GM23338 (cell line): ENCODE measurements at regions not wholly inside any gene's neighbourhood (a gene's known extent, or its start where the extent isn't known, plus 50 kb on each side); places are given as distances from the start of the nearest gene placed in this dataset.

ENCODE experiments used
- ATAC-seq: fragments of 200-7000 bp; cut with Tn5 transposase; 3 replicates; pipeline ENCODE4 v1.9.1; 2020
- DNase-seq: peaks from one replicate; pipeline ENCODE4 v3.0.0-alpha.2; 2015; ENCODE audit warnings: low spot score
- H2AFZ ChIP-seq: fragments of 200-600 bp; sonication (generic); 2 replicates; pipeline ENCODE4 v1.8.0; 2016; ENCODE audit warnings: antibody characterized with exemption, mild to moderate bottlenecking, moderate library complexity
- H3F3A ChIP-seq: fragments of 200-600 bp; sonication (generic); replicated peaks from 2 replicates; pipeline ENCODE4 v1.8.0; 2017; ENCODE audit warnings: antibody characterized with exemption, mixed run types, low read depth
- H3K27ac ChIP-seq: fragments of 200-600 bp; sonication (generic); 2 replicates; pipeline ENCODE4 v1.6.1; 2016; ENCODE audit warnings: low read depth
- H3K27me3 ChIP-seq: fragments of 200-600 bp; sonication (generic); 2 replicates; pipeline ENCODE4 v1.8.0; 2016; ENCODE audit warnings: mild to moderate bottlenecking, mixed run types, moderate library complexity; ENCODE audit not compliant: insufficient read depth
- H3K36me3 ChIP-seq: fragments of 200-600 bp; sonication (generic); 2 replicates; pipeline ENCODE4 v1.8.0; 2016; ENCODE audit warnings: mild to moderate bottlenecking; ENCODE audit not compliant: insufficient read depth
- H3K4me1 ChIP-seq: fragments of 200-600 bp; sonication (generic); 2 replicates; pipeline ENCODE4 v1.8.0; 2016; ENCODE audit warnings: mild to moderate bottlenecking, moderate library complexity; ENCODE audit not compliant: insufficient read depth
- H3K4me2 ChIP-seq: fragments of 200-600 bp; sonication (generic); 2 replicates; pipeline ENCODE4 v1.7.1; 2017; ENCODE audit warnings: mixed run types
- H3K4me3 ChIP-seq: fragments of 200-600 bp; sonication (generic); 2 replicates; pipeline ENCODE4 v1.6.1; 2016; ENCODE audit warnings: mixed run types
- H3K79me2 ChIP-seq: fragments of 200-600 bp; sonication (generic); replicated peaks from 2 replicates; pipeline ENCODE4 v1.8.0; 2017; ENCODE audit warnings: mild to moderate bottlenecking; ENCODE audit not compliant: insufficient read depth
- H3K9me2 ChIP-seq: fragments of 200-600 bp; sonication (generic); 2 replicates; pipeline ENCODE4 v1.8.0; 2017; ENCODE audit not compliant: insufficient read depth
- H4K20me1 ChIP-seq: fragments of 200-600 bp; sonication (generic); replicated peaks from 2 replicates; pipeline ENCODE4 v1.8.0; 2017; ENCODE audit warnings: mild to moderate bottlenecking; ENCODE audit not compliant: insufficient read depth
- H3K27ac Mint-ChIP-seq: 2 replicates; pipeline ENCODE4 v1.8.0; 2020; ENCODE audit warnings: inconsistent platforms, mild to moderate bottlenecking, moderate library complexity, mixed read lengths
- H3K27me3 Mint-ChIP-seq: 3 replicates; pipeline ENCODE4 v1.8.0; 2022; ENCODE audit warnings: low read depth, mild to moderate bottlenecking, moderate library complexity, mixed read lengths, inconsistent platforms; ENCODE audit not compliant: insufficient read depth, poor library complexity
- H3K36me3 Mint-ChIP-seq: 3 replicates; pipeline ENCODE4 v1.8.0; 2021; ENCODE audit warnings: low read depth, mild to moderate bottlenecking, inconsistent platforms, moderate library complexity, mixed read lengths
- H3K4me1 Mint-ChIP-seq: 3 replicates; pipeline ENCODE4 v1.8.0; 2020; ENCODE audit warnings: mild to moderate bottlenecking, inconsistent platforms, mixed read lengths
- H3K4me3 Mint-ChIP-seq: 3 replicates; pipeline ENCODE4 v1.8.0; 2021; ENCODE audit warnings: moderate library complexity, mild to moderate bottlenecking, inconsistent platforms, mixed read lengths
- H3K9me3 Mint-ChIP-seq: 3 replicates; pipeline ENCODE4 v1.8.0; 2020; ENCODE audit warnings: moderate library complexity, mild to moderate bottlenecking, inconsistent platforms, mixed read lengths
- CREB1 ChIP-seq: fragments of 250-450 bp; sonication (Bioruptor Pico); IDR thresholded peaks from 2 replicates; pipeline ENCODE4 v1.5.0; 2020; ENCODE audit warnings: low read depth, mild to moderate bottlenecking, moderate library complexity
- EZH2 ChIP-seq: fragments of 200-600 bp; sonication (generic); IDR thresholded peaks from one replicate; pipeline ENCODE4 v1.8.0; 2017; ENCODE audit warnings: antibody characterized with exemption, mild to moderate bottlenecking, low read depth; ENCODE audit not compliant: unreplicated experiment
- NANOG ChIP-seq: IDR thresholded peaks from 2 replicates; pipeline ENCODE4 v1.6.1; 2016; ENCODE audit warnings: antibody characterized with exemption, borderline replicate concordance
- STAT1 ChIP-seq: IDR thresholded peaks from one replicate; pipeline ENCODE4 v1.6.1; 2016; ENCODE audit warnings: antibody characterized with exemption; ENCODE audit not compliant: unreplicated experiment
- ZNF114 ChIP-seq: fragments of 250-450 bp; sonication (Bioruptor Pico); IDR thresholded peaks from 2 replicates; pipeline ENCODE4 v1.5.0; 2020; ENCODE audit warnings: mild to moderate bottlenecking, moderate library complexity
- ZNF331 ChIP-seq: fragments of 250-450 bp; sonication (Bioruptor Pico); IDR thresholded peaks from 2 replicates; pipeline ENCODE4 v1.5.0; 2020; ENCODE audit warnings: low read depth, mild to moderate bottlenecking, moderate library complexity
- TF ChIP-seq, protein P1 (sequence below): fragments of 250-450 bp; sonication (Bioruptor Pico); IDR thresholded peaks from 2 replicates; pipeline ENCODE4 v1.5.0; 2020; ENCODE audit warnings: mild to moderate bottlenecking, moderate library complexity
- TF ChIP-seq, protein P2 (sequence below): IDR thresholded peaks from 2 replicates; pipeline ENCODE4 v1.6.1; 2016; ENCODE audit warnings: antibody characterized with exemption

DNA sequence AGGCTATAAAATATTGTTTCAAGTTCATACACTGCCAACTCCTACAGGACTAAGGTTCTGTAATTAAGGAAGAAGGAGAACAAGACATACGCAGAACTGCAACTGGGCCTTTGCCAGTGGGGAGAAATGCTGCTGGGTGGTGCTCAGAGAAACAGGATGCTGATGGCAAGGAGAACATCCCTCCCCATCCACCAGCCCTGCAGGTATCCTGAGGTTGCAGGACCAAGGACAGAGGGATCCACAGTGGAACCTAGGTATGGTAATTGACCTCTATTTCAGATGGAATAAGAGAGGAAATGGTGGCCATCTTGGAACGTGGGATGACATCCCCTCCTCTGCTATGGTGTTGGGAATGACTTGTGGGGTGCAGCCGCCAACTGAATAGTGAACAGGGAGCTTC is 206.3 kb upstream of the S1PR3 start (continued):
- TF ChIP-seq, protein P1, sequence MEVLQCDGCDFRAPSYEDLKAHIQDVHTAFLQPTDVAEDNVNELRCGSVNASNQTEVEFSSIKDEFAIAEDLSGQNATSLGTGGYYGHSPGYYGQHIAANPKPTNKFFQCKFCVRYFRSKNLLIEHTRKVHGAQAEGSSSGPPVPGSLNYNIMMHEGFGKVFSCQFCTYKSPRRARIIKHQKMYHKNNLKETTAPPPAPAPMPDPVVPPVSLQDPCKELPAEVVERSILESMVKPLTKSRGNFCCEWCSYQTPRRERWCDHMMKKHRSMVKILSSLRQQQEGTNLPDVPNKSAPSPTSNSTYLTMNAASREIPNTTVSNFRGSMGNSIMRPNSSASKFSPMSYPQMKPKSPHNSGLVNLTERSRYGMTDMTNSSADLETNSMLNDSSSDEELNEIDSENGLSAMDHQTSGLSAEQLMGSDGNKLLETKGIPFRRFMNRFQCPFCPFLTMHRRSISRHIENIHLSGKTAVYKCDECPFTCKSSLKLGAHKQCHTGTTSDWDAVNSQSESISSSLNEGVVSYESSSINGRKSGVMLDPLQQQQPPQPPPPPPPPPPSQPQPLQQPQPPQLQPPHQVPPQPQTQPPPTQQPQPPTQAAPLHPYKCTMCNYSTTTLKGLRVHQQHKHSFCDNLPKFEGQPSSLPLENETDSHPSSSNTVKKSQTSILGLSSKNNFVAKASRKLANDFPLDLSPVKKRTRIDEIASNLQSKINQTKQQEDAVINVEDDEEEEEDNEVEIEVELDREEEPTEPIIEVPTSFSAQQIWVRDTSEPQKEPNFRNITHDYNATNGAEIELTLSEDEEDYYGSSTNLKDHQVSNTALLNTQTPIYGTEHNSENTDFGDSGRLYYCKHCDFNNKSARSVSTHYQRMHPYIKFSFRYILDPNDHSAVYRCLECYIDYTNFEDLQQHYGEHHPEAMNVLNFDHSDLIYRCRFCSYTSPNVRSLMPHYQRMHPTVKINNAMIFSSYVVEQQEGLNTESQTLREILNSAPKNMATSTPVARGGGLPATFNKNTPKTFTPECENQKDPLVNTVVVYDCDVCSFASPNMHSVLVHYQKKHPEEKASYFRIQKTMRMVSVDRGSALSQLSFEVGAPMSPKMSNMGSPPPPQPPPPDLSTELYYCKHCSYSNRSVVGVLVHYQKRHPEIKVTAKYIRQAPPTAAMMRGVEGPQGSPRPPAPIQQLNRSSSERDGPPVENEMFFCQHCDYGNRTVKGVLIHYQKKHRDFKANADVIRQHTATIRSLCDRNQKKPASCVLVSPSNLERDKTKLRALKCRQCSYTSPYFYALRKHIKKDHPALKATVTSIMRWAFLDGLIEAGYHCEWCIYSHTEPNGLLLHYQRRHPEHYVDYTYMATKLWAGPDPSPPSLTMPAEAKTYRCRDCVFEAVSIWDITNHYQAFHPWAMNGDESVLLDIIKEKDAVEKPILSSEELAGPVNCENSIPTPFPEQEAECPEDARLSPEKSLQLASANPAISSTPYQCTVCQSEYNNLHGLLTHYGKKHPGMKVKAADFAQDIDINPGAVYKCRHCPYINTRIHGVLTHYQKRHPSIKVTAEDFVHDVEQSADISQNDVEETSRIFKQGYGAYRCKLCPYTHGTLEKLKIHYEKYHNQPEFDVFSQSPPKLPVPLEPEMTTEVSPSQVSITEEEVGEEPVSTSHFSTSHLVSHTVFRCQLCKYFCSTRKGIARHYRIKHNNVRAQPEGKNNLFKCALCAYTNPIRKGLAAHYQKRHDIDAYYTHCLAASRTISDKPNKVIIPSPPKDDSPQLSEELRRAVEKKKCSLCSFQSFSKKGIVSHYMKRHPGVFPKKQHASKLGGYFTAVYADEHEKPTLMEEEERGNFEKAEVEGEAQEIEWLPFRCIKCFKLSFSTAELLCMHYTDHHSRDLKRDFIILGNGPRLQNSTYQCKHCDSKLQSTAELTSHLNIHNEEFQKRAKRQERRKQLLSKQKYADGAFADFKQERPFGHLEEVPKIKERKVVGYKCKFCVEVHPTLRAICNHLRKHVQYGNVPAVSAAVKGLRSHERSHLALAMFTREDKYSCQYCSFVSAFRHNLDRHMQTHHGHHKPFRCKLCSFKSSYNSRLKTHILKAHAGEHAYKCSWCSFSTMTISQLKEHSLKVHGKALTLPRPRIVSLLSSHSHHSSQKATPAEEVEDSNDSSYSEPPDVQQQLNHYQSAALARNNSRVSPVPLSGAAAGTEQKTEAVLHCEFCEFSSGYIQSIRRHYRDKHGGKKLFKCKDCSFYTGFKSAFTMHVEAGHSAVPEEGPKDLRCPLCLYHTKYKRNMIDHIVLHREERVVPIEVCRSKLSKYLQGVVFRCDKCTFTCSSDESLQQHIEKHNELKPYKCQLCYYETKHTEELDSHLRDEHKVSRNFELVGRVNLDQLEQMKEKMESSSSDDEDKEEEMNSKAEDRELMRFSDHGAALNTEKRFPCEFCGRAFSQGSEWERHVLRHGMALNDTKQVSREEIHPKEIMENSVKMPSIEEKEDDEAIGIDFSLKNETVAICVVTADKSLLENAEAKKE (CRISPR knock-in tag) = no peak
- TF ChIP-seq ZNF114 (CRISPR knock-in tag) = no peak

DNA sequence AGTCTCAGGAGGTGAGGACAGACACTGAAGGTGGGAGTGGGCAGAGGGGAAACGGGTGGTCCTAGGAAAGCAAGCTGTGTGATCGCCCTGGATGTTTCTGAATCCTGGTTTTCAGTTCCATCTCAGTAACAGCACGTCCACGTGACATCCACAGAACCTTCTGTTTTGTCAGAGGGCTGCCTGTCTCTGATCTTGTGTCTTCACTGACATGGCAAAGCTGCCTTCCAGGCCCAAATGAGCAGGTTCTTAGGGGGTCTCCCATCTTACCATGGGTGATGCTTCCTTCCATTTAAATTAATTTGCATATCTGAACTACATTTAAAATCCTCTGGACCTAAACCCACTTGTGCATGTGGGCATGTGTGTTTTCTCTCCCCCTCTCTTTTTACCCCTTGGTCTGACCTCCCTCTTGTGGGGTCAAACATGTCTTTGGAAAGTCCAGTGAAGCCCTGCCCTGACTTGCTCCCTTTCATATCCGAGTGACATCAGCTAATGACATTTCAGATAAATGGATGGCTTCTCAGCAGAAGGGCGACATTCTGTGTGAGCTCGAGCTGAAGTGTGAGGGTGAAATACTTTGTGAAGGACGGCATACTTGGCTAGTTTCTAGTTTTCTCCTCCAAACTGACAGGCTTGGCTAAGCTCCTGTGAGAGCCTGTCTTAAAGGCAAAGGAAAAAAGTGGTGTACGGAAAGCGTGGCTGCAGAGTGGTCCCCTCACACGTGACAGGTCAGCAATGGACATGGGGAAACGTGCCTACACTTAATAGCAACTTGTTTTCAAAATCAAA is 204.8 kb upstream of the S1PR3 start:
- Histone ChIP-seq H3K4me2 (no peak overlapping the region), H4K20me1 (no peaks in the 10 kb centered on the region), H2AFZ (no peak overlapping the region), H3K27me3 (no peaks in the 10 kb centered on the region), H3F3A (no peaks in the 10 kb centered on the region), H3K4me1 (0 out of 2 replicates have a peak, but pooled peaks cover 4% of the 10 kb centered on the region), H3K4me3 (no peak overlapping the region), H3K9me2 (peaks cover 9% of the 10 kb centered on the region; the same call in 1 of the 2 replicates), H3K79me2 (no peaks in the 10 kb centered on the region), H3K36me3 (no peaks in the 10 kb centered on the region), H3K27ac (no peak overlapping the region)
- Mint-ChIP-seq H3K36me3 (no peaks in the 10 kb centered on the region), H3K27me3 (peaks cover 6% of the 10 kb centered on the region), H3K4me3 (no peak overlapping the region), H3K27ac (0 out of 2 replicates have a peak overlapping the region, but pooled peaks have one; percentile 33), H3K4me1 (peaks cover 7% of the 10 kb centered on the region; the same call in 2 of the 3 replicates), H3K9me3 (no peaks in the 10 kb centered on the region)
- ATAC-seq = no peak
- DNase-seq = no peak
- TF ChIP-seq, protein P1 (CRISPR knock-in tag) = no peak
- TF ChIP-seq CREB1 (CRISPR knock-in tag) (no peak), STAT1 (no peak), NANOG (no peak), ZNF331 (CRISPR knock-in tag) (no peak), EZH2 (no peak)
- TF ChIP-seq, protein P2, sequence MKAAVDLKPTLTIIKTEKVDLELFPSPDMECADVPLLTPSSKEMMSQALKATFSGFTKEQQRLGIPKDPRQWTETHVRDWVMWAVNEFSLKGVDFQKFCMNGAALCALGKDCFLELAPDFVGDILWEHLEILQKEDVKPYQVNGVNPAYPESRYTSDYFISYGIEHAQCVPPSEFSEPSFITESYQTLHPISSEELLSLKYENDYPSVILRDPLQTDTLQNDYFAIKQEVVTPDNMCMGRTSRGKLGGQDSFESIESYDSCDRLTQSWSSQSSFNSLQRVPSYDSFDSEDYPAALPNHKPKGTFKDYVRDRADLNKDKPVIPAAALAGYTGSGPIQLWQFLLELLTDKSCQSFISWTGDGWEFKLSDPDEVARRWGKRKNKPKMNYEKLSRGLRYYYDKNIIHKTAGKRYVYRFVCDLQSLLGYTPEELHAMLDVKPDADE = no peak
